Memory B cell (primary cell): ENCODE measurements at regions not wholly inside any gene's neighbourhood (a gene's known extent, or its start where the extent isn't known, plus 50 kb on each side); places are given as distances from the start of the nearest gene placed in this dataset.

Experiments
- ATAC-seq: fragments of 150-1000 bp; cut with Tn5 transposase; 2 replicates; pipeline ENCODE4 v1.10.0; 2021; ENCODE audit warnings: low read depth, mild to moderate bottlenecking, moderate library complexity
- DNase-seq, 2 donors: peaks; one replicate each; pipeline ENCODE4 v3.0.0; 2022; ENCODE audit warnings: low spot score in 2 of 2
- H3K27ac Mint-ChIP-seq: one replicate; pipeline ENCODE4 v1.8.0; 2022; ENCODE audit warnings: mild to moderate bottlenecking, moderate library complexity, mixed read lengths
- H3K27me3 Mint-ChIP-seq: one replicate; pipeline ENCODE4 v1.8.0; 2022; ENCODE audit warnings: mixed read lengths
- H3K36me3 Mint-ChIP-seq: one replicate; pipeline ENCODE4 v1.8.0; 2022; ENCODE audit warnings: mild to moderate bottlenecking, mixed read lengths
- H3K4me1 Mint-ChIP-seq: one replicate; pipeline ENCODE4 v1.8.0; 2022; ENCODE audit warnings: mixed read lengths
- H3K4me3 Mint-ChIP-seq: one replicate; pipeline ENCODE4 v1.8.0; 2022; ENCODE audit warnings: mild to moderate bottlenecking, moderate library complexity, mixed read lengths
- H3K9me3 Mint-ChIP-seq: one replicate; pipeline ENCODE4 v1.8.0; 2022; ENCODE audit warnings: mixed read lengths

DNA sequence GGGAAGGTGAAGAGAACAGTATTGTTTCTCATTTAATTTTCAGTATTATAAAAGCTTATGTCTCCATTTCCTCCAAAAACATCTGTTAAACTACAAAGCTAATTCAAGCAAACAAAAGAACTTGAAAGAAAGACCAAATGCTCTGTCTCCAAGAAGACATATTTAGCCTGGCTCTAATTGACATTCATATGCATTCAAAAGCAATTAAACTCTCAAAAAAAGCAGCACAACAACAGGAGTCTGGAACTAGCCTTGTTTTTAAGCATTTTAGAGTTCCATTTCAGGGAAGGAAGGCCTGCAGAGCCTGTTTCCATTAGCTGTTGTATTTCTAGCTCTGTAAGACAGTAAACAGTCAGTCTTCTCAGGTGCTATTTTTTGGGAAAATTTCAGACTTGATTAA is 447.9 kb downstream of the TDRD15 start:
- Mint-ChIP-seq H3K27ac (no peak overlapping the region), H3K36me3 (no peaks in the 10 kb centered on the region), H3K4me1 (no peaks in the 10 kb centered on the region), H3K27me3 (no peaks in the 10 kb centered on the region), H3K9me3 (peaks cover 7% of the 10 kb centered on the region), H3K4me3 (no peak overlapping the region)
- no peak for DNase-seq
- ATAC-seq: no peak

DNA sequence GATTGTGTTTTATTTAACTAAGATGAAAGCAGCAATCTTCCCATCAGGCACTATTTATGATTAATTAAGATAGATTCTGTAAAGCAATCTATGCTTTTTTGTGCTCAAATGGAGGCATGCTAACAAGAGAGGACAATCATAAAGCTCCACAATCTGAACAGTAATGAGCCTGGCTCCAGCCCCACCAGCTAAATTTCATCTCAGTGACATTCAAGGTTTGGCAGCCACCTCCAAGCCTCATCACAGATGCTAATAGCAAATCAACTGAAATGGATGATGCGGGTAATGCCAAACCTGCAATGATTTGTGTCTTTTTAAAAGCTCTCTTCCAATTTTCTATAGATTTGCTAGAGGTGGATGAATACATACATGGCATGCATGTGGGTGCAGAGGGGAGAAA is 456.6 kb downstream of the TDRD15 start:
- H3K4me1 Mint-ChIP-seq: no peaks in the 10 kb centered on the region
- peaks cover 6% of the 10 kb centered on the region for H3K9me3 Mint-ChIP-seq
- H3K36me3 Mint-ChIP-seq: no peaks in the 10 kb centered on the region
- no peak overlapping the region for H3K27ac Mint-ChIP-seq
- no peak for ATAC-seq
- no peak overlapping the region for H3K4me3 Mint-ChIP-seq
- DNase-seq: no peak
- H3K27me3 Mint-ChIP-seq: no peaks in the 10 kb centered on the region

DNA sequence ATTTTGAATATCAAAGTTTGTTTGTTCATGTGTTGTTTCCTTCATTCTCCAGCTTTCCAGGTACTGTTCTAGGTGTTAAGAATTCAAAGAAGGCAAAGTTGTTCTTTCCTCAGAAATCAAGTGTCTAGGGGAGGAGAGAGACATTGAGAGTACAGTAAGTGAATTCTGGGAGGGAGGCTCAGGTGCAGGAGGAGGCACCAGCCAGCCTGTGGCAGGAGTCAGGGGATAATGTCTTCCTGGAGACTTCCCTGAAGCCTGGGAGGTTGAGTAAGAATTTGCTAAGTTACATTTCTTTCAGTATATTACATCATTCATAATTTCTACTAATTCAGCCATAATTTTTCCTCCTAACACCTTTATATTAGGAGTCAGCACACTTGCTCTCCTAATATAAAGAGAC is 462.1 kb downstream of the TDRD15 start:
- Mint-ChIP-seq H3K27ac (no peak overlapping the region), H3K27me3 (no peaks in the 10 kb centered on the region), H3K36me3 (no peaks in the 10 kb centered on the region), H3K9me3 (peaks cover 4% of the 10 kb centered on the region), H3K4me3 (no peak overlapping the region), H3K4me1 (no peaks in the 10 kb centered on the region)
- ATAC-seq: no peak
- DNase-seq: no peak

- DNase-seq: no peak
- Mint-ChIP-seq H3K4me3 (no peak overlapping the region), H3K4me1 (no peaks in the 10 kb centered on the region), H3K9me3 (peaks cover 8% of the 10 kb centered on the region), H3K27me3 (no peaks in the 10 kb centered on the region), H3K27ac (no peak overlapping the region), H3K36me3 (no peaks in the 10 kb centered on the region)
- no peak for ATAC-seq
Measured at GRCh38 chr2:21590026-21590690, 466.4 kb downstream of the TDRD15 start.

DNA sequence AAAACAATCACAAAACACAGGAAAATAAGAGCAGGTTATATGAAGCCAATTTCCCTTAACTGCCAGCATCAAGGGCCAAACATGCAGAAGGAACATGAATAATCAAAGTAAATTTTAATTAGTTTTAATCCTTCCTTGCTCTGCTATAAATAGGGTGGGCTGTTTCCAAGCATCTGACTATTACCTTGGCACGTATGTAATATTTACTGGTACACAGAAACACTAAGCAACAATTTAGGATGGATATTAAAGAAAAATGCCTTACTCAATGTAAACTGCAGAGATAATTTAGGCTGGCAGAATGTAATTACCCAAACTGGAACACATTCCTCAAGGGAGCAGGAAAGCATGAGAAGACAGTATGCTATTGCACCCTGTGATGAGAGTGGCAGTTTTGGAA is 468.2 kb downstream of the TDRD15 start:
- Mint-ChIP-seq H3K4me1 (no peaks in the 10 kb centered on the region), H3K27ac (no peak overlapping the region), H3K4me3 (no peak overlapping the region), H3K27me3 (no peaks in the 10 kb centered on the region), H3K36me3 (no peaks in the 10 kb centered on the region), H3K9me3 (peaks cover 10% of the 10 kb centered on the region)
- DNase-seq (no peak), ATAC-seq (no peak)

DNA sequence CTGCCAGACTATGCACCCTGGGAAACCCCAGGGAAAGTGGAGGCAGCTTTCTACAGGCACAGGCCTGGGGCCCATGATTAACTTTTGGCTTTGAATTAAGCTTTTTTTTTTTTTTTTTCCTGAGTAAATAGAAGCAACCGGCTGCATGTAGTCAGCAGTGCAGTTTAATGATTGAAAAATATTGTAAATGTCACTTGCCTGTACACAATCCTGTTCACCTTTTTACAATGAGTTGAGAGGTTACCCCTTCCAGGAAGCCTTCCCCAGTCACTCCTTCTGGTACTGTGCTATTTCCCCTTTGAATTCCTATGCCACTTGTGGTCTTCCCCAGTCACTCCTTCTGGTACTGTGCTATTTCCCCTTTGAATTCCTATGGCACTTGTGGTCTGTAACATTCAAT is 475.6 kb downstream of the TDRD15 start:
- Mint-ChIP-seq H3K4me3 (no peak overlapping the region), H3K9me3 (peaks cover 3% of the 10 kb centered on the region), H3K36me3 (no peaks in the 10 kb centered on the region), H3K27me3 (no peaks in the 10 kb centered on the region), H3K27ac (no peak overlapping the region), H3K4me1 (no peaks in the 10 kb centered on the region)
- DNase-seq (no peak), ATAC-seq (no peak)

GRCh38 chr2:21602789-21603188 is 479.0 kb downstream of the TDRD15 start:
- Mint-ChIP-seq H3K4me3 (no peak overlapping the region), H3K4me1 (no peaks in the 10 kb centered on the region), H3K36me3 (no peaks in the 10 kb centered on the region), H3K27ac (no peak overlapping the region), H3K9me3 (peaks cover 2% of the 10 kb centered on the region), H3K27me3 (no peaks in the 10 kb centered on the region)
- no peak for DNase-seq
- no peak for ATAC-seq

GRCh38 chr2:21607572-21607971 is 483.8 kb downstream of the TDRD15 start:
- Mint-ChIP-seq H3K4me1 (no peaks in the 10 kb centered on the region), H3K27me3 (no peaks in the 10 kb centered on the region), H3K27ac (no peak overlapping the region), H3K4me3 (no peak overlapping the region), H3K9me3 (peaks cover 6% of the 10 kb centered on the region), H3K36me3 (no peaks in the 10 kb centered on the region)
- DNase-seq: no peak
- ATAC-seq: no peak

DNA sequence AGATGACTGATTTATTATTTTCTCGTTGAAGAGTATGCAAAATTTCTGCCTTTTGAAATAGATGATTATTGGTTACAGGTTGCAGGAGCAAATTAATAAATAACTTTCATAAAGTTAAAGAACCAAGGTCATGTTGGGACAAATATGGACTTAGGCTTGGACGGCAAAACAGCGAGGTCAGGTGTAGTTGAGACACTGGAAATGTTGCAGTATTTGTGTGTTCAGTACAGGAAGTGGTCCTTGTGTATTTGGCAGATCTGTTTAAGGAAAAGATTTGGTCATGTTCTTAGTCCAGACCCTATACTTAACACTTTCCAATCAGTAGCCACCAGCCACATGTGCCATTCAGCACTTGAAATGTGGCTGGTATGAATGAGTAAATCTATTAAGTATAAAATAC is 486.5 kb downstream of the TDRD15 start:
- Mint-ChIP-seq H3K27ac (no peak overlapping the region), H3K9me3 (peaks cover 15% of the 10 kb centered on the region), H3K4me1 (no peaks in the 10 kb centered on the region), H3K27me3 (no peaks in the 10 kb centered on the region), H3K36me3 (no peaks in the 10 kb centered on the region), H3K4me3 (no peak overlapping the region)
- no peak for ATAC-seq
- no peak for DNase-seq

GRCh38 chr2:21617885-21618434 is 494.2 kb downstream of the TDRD15 start:
- ATAC-seq: no peak
- H3K4me1 Mint-ChIP-seq: no peaks in the 10 kb centered on the region
- H3K9me3 Mint-ChIP-seq: peaks cover 13% of the 10 kb centered on the region
- no peaks in the 10 kb centered on the region for H3K27me3 Mint-ChIP-seq
- DNase-seq: no peak
- H3K27ac Mint-ChIP-seq: no peak overlapping the region
- no peaks in the 10 kb centered on the region for H3K36me3 Mint-ChIP-seq
- no peak overlapping the region for H3K4me3 Mint-ChIP-seq

- ATAC-seq (no peak), DNase-seq (no peak)
- no peaks in the 10 kb centered on the region for H3K4me1 Mint-ChIP-seq
- H3K9me3 Mint-ChIP-seq: peaks cover 8% of the 10 kb centered on the region
- no peak overlapping the region for H3K27ac Mint-ChIP-seq
- no peaks in the 10 kb centered on the region for H3K27me3 Mint-ChIP-seq
- H3K36me3 Mint-ChIP-seq: no peaks in the 10 kb centered on the region
- H3K4me3 Mint-ChIP-seq: no peak overlapping the region
Measured at GRCh38 chr2:21620771-21621170, 497.0 kb downstream of the TDRD15 start.

DNA sequence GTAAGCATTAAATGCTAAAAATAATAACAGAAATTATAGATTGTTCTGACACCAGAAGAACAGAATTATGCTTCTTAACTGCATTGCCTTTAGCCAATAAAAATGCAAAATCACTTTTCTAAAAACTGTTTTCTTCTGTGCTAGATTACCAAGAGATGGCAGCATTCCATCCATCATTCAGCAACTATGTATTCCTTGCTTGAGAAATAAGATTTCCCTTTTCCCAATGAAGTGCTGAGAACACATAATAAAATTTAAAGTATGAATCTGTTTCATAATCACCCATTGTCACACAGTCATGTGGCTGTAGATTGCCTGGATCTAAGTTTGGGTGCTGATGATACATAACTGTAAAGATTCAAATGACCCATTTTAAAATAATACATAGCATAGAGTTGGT is 504.2 kb downstream of the TDRD15 start:
- peaks cover 7% of the 10 kb centered on the region for H3K9me3 Mint-ChIP-seq
- ATAC-seq (no peak), DNase-seq (no peak)
- no peak overlapping the region for H3K4me3 Mint-ChIP-seq
- H3K36me3 Mint-ChIP-seq: no peaks in the 10 kb centered on the region
- no peaks in the 10 kb centered on the region for H3K27me3 Mint-ChIP-seq
- H3K4me1 Mint-ChIP-seq: no peaks in the 10 kb centered on the region
- no peak overlapping the region for H3K27ac Mint-ChIP-seq

GRCh38 chr2:21633015-21633414 is 509.2 kb downstream of the TDRD15 start:
- Mint-ChIP-seq H3K36me3 (no peaks in the 10 kb centered on the region), H3K4me1 (no peaks in the 10 kb centered on the region), H3K27me3 (no peaks in the 10 kb centered on the region), H3K9me3 (peaks cover 3% of the 10 kb centered on the region), H3K27ac (no peak overlapping the region), H3K4me3 (no peak overlapping the region)
- no peak for DNase-seq
- no peak for ATAC-seq

DNA sequence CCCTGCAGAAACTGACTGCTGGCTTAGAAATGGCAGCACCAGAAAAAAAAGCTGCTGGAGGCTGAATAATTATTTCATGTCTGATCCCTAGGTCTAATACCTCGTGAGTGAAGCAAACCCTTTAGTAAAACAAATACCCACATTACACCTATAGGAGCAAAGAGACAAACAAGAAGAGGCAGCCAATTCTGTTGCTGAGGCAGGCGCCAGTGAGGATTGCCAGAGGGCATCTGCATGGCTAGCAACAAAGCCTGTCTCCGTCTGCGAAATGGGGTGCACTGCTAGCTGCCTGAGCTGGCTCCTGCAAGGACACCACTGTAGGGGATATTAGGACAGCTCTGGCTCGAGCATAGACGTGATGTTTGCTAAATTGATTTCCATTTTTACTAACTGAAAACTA is 509.7 kb downstream of the TDRD15 start:
- H3K27me3 Mint-ChIP-seq: no peaks in the 10 kb centered on the region
- no peaks in the 10 kb centered on the region for H3K4me1 Mint-ChIP-seq
- DNase-seq: no peak
- no peaks in the 10 kb centered on the region for H3K36me3 Mint-ChIP-seq
- H3K4me3 Mint-ChIP-seq: no peak overlapping the region
- H3K9me3 Mint-ChIP-seq: peaks cover 3% of the 10 kb centered on the region
- no peak overlapping the region for H3K27ac Mint-ChIP-seq
- no peak for ATAC-seq

DNA sequence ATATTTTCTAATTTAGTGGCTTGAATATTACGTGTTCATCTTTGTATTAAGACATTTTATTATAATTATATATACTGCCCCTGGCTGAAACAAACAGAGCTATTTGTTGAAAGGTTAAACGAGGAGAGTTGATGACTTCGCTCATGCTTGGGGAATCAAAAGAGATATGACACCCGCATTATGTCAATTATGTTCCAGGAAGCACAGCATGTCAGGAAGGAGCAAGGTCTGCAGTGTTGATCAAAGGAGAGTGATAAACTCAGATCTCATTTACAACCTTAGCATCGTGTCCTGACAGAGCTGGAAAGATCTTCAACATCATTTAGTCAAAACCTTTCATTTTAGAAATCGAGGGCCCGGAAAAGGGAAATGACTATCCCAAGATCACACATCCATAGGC is 510.1 kb downstream of the TDRD15 start:
- no peak for ATAC-seq
- Mint-ChIP-seq H3K4me1 (no peaks in the 10 kb centered on the region), H3K4me3 (no peak overlapping the region), H3K36me3 (no peaks in the 10 kb centered on the region), H3K27me3 (no peaks in the 10 kb centered on the region), H3K27ac (no peak overlapping the region), H3K9me3 (peaks cover 3% of the 10 kb centered on the region)
- no peak for DNase-seq
